HCT116 (cell line): ENCODE measurements at regions not wholly inside any gene's neighbourhood (a gene's known extent, or its start where the extent isn't known, plus 50 kb on each side); places are given as distances from the start of the nearest gene placed in this dataset.

Source experiments
- POLR2AphosphoS5 ChIP-seq: IDR thresholded peaks from 2 replicates; pipeline ENCODE4 v1.6.1; 2011; ENCODE audit warnings: mild to moderate bottlenecking, low read depth, low read length, moderate library complexity
- TF ChIP-seq, protein P1 (sequence below), 3 experiments: fragments of 200-600 bp in 1 of 3; sonication (generic) in 1 of 3; IDR thresholded peaks in 2 of 3; conservative IDR thresholded peaks in 1 of 3; 2 replicates each; pipeline ENCODE4 v1.5.1; 2012 to 2017; ENCODE audit warnings: low read depth in 2 of 3, low read length in 2 of 3, antibody characterized with exemption in 1 of 3, borderline replicate concordance in 1 of 3, control low read depth in 1 of 3, mild to moderate bottlenecking in 1 of 3, mixed read lengths in 1 of 3, mixed run types in 1 of 3, moderate library complexity in 1 of 3; ENCODE audit not compliant: insufficient read depth in 1 of 3

DNA sequence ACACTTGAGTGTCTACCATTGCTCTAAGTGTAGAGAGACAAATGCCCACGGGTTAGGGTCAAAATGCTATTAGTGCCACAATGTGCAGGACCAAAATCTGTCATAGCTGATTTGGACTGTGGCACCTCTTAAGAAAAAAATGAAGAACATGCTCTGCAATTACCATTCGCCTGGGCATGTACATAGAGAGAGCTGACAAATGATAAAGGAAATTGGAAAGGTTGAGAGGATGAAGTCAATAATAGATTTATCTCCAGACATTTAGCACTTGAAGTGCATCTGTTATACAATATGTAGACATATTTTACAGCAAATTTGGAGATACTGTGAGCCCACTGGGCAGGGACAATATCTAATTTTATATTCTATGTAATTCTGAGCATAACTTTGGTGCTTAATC lies 804.4 kb downstream of the SATB2 start:
- TF ChIP-seq, protein P1, sequence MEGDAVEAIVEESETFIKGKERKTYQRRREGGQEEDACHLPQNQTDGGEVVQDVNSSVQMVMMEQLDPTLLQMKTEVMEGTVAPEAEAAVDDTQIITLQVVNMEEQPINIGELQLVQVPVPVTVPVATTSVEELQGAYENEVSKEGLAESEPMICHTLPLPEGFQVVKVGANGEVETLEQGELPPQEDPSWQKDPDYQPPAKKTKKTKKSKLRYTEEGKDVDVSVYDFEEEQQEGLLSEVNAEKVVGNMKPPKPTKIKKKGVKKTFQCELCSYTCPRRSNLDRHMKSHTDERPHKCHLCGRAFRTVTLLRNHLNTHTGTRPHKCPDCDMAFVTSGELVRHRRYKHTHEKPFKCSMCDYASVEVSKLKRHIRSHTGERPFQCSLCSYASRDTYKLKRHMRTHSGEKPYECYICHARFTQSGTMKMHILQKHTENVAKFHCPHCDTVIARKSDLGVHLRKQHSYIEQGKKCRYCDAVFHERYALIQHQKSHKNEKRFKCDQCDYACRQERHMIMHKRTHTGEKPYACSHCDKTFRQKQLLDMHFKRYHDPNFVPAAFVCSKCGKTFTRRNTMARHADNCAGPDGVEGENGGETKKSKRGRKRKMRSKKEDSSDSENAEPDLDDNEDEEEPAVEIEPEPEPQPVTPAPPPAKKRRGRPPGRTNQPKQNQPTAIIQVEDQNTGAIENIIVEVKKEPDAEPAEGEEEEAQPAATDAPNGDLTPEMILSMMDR (IDR thresholded peaks at IDR 0.05 in 2 of 3, conservative IDR thresholded peaks at IDR 0.05 in 1 of 3; ENCODE audit: borderline replicate concordance in 1 of 3, insufficient read depth in 1 of 3, low read depth in 2 of 3, low read length in 2 of 3): no peak
- TF ChIP-seq POLR2AphosphoS5: no peak
